ENCODE measurements at regions not wholly inside any gene's neighbourhood (a gene's known extent, or its start where the extent isn't known, plus 50 kb on each side); places are given as distances from the start of the nearest gene placed in this dataset.

DNA sequence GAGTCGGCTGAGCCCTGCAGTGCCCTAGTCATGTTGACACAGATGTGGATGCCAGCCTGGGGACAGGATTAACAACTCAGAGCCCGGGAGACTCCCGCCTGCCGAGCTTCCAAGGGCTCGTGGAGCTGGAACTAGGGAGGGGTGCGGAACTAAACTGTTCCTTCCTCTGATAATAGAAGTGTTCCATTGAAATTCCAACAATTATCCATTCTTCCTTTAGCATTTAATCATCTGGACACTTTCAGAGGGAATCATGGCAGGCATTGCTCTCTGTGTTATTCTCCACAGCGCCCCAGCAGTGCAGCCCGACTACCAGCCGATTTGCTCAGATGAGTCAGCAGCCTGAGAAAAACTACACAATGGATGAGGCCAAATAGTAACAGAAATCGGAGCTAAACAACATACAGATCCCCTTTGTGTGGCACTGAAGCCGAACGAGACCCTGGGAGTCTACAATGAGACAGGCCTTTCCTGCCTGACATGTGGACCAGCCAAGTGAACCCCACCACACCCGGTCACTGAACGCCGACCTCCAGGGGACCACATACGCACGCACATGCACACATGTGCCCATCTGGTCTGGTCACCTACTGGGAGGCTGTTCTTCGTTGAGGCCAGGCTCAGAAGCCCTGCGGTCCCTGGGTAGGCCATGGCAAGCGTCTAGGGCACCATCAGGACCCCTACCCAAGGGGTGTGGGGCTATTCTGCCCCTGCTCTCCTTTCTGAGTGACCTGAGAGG lies 238.4 kb upstream of the AFDN start:
- TF ChIP-seq FOXM1 (IDR thresholded peaks at IDR 0.05; ENCODE audit: borderline replicate concordance, low read depth), result no peak
- TF ChIP-seq EP300 (IDR thresholded peaks at IDR 0.05; ENCODE audit: borderline replicate concordance), result no peak
- TF ChIP-seq TAF1 (IDR thresholded peaks at IDR 0.05; ENCODE audit: low read depth), result no peak
- TF ChIP-seq, protein P1, sequence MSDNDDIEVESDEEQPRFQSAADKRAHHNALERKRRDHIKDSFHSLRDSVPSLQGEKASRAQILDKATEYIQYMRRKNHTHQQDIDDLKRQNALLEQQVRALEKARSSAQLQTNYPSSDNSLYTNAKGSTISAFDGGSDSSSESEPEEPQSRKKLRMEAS (IDR thresholded peaks at IDR 0.05), result no peak
- TF ChIP-seq, protein P2, sequence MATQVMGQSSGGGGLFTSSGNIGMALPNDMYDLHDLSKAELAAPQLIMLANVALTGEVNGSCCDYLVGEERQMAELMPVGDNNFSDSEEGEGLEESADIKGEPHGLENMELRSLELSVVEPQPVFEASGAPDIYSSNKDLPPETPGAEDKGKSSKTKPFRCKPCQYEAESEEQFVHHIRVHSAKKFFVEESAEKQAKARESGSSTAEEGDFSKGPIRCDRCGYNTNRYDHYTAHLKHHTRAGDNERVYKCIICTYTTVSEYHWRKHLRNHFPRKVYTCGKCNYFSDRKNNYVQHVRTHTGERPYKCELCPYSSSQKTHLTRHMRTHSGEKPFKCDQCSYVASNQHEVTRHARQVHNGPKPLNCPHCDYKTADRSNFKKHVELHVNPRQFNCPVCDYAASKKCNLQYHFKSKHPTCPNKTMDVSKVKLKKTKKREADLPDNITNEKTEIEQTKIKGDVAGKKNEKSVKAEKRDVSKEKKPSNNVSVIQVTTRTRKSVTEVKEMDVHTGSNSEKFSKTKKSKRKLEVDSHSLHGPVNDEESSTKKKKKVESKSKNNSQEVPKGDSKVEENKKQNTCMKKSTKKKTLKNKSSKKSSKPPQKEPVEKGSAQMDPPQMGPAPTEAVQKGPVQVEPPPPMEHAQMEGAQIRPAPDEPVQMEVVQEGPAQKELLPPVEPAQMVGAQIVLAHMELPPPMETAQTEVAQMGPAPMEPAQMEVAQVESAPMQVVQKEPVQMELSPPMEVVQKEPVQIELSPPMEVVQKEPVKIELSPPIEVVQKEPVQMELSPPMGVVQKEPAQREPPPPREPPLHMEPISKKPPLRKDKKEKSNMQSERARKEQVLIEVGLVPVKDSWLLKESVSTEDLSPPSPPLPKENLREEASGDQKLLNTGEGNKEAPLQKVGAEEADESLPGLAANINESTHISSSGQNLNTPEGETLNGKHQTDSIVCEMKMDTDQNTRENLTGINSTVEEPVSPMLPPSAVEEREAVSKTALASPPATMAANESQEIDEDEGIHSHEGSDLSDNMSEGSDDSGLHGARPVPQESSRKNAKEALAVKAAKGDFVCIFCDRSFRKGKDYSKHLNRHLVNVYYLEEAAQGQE (IDR thresholded peaks at IDR 0.05; ENCODE audit: low read depth), result no peak
- no peak for TF ChIP-seq CEBPB (IDR thresholded peaks at IDR 0.05)
- TF ChIP-seq, protein P3, sequence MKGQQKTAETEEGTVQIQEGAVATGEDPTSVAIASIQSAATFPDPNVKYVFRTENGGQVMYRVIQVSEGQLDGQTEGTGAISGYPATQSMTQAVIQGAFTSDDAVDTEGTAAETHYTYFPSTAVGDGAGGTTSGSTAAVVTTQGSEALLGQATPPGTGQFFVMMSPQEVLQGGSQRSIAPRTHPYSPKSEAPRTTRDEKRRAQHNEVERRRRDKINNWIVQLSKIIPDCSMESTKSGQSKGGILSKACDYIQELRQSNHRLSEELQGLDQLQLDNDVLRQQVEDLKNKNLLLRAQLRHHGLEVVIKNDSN (IDR thresholded peaks at IDR 0.05), result no peak
- TF ChIP-seq ZBTB7A (IDR thresholded peaks at IDR 0.05; ENCODE audit: low read depth), result no peak
- no peak for TF ChIP-seq YY1 (IDR thresholded peaks at IDR 0.05; ENCODE audit: low read depth)
- no peak for TF ChIP-seq NFIC (IDR thresholded peaks at IDR 0.05)
- no peak for TF ChIP-seq TEAD4 (IDR thresholded peaks at IDR 0.05)
- TF ChIP-seq RAD21 (IDR thresholded peaks at IDR 0.05; ENCODE audit: low read depth), result no peak

Measured in Ishikawa (cell line).